HG03565 (cell line): ENCODE measurements at regions not wholly inside any gene's neighbourhood (a gene's known extent, or its start where the extent isn't known, plus 50 kb on each side); places are given as distances from the start of the nearest gene placed in this dataset.
"Not testable (repeated sequence)": the region's sequence is repeated elsewhere in the genome, so short reads cannot be mapped to it uniquely, and the experiment has no call there.

Source experiments
- ATAC-seq: cut with Tn5 transposase; IDR thresholded peaks from one replicate; pipeline ENCODE4 v1.9.1; 2021; ENCODE audit warnings: mild to moderate bottlenecking, moderate library complexity; ENCODE audit not compliant: unreplicated experiment

DNA sequence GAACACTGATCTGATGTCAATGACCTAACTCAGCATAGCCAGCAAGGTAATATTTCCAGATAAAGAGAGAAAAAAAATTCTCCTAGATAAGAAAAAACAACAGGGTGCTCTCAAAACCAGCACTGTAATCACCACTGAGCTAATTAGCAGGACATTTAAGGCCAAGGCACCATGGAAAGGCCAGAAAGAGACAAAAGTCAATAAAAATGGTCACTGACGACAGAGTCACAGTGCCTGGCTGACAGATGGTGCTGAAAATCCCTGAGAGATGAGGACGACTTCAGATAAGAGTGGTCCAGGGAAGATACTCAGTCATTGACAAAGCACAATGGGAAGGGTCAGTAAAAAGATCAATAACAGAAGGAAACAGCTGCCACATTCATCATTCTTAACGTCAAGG, 186.7 kb downstream of the SPATA31A6 start:
- ATAC-seq: not testable (repeated sequence)

GRCh38 chr9:42371417-42371816, 188.0 kb downstream of the SPATA31A6 start:
- not testable (repeated sequence) for ATAC-seq

DNA sequence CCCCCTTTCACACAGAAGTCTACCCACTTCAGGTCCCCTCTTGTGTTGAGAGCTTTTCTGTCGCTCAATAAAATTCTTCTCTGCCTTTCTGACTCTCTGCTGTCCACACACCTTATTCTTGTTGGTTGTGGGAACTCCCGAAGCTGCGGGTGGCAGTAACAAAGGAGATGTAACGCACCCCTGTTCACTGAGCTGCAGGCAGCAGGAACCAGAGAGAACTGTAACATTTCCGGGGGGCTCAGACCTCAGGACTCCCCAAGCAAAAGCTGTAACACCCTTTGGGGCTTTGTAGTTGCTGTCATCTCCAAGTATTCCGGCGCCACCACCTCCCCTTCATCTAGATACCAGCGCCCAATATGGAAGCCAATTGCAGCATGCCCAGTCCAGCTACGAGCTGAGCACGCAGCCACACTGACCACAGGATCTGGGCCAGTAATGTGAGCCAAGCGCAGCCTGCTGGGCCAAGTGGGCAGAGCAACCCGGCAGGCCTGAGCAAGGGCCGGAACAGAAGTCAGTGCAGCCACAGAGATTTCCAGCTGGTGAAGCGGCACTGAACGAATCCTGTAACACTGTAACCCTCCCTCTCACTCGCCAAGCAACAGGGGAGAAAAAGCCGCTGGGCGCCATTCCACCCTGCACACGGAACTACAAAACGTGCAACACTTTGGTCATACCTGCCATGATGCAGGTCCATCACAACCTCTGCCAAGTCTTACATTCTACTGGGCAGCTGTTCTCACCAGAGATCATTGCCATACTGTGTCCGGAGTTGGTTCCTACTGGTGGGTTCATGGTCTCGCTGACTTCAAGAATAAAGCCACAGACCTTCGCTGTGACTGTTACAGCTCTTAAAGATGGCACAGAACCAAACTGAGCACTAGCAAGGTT, 194.3 kb downstream of the SPATA31A6 start:
- ATAC-seq: not testable (repeated sequence)

GRCh38 chr9:42378418-42378815, 195.0 kb downstream of the SPATA31A6 start:
- ATAC-seq: no peak

GRCh38 chr9:42379602-42380001, 196.1 kb downstream of the SPATA31A6 start:
- not testable (repeated sequence) for ATAC-seq

DNA sequence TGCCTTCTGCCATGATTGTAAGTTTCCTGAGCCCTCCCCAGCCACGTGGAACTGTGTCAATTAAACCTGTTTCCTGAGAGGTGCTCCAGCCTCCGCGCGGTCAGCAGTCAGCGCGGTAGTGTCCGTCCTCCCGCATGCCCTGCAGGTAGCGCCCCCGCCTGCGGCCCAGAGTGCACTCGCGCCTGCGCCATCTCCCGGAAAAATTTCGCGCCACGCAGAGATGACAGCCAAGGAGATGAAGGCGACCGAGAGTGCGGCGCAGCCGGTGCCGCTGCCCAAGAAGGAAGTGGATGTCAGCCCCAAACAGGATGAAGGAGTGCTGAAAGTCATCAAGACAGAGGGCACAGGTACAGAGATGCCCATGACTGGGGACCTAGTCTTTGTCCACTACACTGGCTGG, 201.1 kb downstream of the SPATA31A6 start:
- not testable (repeated sequence) for ATAC-seq

DNA sequence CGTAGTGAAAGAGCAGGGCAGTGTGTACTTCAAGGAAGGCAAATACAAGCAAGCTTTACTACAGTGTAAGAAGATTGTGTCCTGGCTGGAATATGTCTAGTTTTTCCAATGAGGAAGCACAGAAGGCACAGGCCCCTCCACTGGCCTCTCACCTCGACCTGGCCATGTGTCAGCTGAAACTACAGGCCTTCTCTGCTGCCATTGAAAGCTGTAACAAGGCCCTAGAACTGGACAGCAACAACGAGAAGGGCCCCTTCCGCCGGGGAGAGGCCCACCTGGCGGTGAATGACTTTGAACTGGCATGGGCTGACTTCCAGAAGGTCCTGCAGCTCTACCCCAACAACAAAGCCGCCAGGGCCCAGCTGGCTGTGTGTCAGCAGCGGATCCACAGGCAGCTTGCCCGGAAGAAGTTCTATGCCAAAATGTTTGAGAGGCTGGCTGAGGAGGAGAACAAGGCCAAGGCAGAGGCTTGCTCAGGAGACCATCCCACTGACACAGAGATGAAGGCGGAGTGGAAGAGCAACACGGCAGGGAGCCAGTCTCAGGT, 202.2 kb downstream of the SPATA31A6 start:
- ATAC-seq: not testable (repeated sequence)

- ATAC-seq: no peak
These were observed 203.0 kb downstream of the SPATA31A6 start for GRCh38 chr9:42386477-42386876.

DNA sequence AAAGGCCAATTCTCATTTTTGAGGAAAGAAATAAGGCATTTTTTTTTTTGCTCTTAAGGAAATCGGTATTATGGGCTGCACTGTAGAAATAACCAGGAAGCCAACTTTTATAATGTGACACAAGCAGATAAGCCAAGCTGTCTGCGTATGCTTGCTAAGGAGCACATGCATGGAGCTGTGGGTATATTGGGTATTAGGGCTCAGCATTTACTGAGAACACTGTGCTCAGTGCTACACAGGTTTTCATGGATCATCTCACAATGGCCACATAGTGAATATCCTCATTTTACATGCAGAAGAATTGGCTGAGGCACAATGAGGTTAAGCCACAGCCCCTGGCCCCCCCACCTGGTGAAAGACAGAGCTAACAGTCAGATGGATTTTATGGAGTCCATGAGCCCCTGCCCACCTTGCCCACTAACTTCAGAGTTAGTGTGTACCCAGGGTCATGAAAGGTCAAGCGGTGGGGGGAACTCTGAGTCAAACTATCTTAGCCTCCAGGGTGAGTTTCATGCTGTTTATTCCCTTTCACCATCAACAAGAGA, 204.8 kb downstream of the SPATA31A6 start:
- no peak for ATAC-seq

DNA sequence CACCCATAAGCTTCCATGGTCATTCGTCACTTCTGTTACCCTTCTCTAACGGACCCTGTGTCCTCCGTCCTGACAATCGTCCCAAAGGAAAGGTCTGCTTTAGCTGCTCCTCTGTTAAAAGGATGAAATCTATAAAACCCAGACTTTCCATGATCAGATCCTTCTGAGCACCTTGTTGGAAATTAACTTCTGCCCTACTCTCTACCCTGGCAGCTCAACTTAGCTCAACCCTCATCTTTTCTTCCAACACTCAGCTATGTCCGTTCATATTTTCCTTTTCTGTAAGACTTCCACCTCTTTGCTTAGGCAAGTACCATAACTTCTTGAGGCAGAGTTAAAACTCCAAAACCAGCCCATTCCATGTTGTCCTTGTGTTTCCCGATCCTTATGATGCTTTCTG, 205.4 kb downstream of the SPATA31A6 start:
- ATAC-seq: no peak

DNA sequence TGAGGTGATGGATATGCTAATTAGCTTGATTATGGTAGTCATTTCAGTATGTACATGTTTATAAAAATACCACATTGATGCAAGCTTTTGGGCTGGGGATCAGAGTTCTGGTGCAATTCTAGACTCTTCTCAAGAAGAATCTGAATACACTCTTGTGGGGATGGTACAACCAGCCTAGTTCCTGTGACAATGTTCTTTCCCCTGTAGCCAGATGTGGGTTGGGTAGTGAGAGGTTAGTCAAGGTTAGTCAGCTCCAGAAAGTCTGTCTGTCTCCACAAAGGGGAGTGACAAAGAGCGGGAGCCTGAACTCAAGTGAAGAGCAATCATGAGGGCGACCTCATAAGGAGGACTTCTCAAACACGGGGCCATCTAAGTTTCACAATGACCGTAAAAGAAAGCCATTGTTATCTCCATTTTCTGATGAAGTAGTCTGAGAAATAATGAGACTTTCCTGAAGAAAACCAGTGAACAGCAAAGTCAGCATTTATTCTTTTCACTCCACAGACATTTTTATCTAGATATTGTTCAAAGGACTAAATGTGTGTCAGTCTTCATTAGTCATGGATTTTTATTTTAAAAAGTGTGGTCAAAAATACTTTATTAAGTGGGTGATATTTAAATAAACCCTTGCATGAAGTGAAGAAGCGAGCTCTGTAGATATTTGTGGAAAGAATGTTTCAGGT, 209.5 kb downstream of the SPATA31A6 start:
- ATAC-seq: peak; percentile 42

GRCh38 chr9:42396318-42396717, 212.9 kb downstream of the SPATA31A6 start:
- no peak for ATAC-seq

GRCh38 chr9:42397336-42397735, 213.9 kb downstream of the SPATA31A6 start:
- not testable (repeated sequence) for ATAC-seq

GRCh38 chr9:42402919-42403318, 219.5 kb downstream of the SPATA31A6 start:
- not testable (repeated sequence) for ATAC-seq

- not testable (repeated sequence) for ATAC-seq
These were observed 226.1 kb downstream of the SPATA31A6 start for GRCh38 chr9:42409581-42409980.

DNA sequence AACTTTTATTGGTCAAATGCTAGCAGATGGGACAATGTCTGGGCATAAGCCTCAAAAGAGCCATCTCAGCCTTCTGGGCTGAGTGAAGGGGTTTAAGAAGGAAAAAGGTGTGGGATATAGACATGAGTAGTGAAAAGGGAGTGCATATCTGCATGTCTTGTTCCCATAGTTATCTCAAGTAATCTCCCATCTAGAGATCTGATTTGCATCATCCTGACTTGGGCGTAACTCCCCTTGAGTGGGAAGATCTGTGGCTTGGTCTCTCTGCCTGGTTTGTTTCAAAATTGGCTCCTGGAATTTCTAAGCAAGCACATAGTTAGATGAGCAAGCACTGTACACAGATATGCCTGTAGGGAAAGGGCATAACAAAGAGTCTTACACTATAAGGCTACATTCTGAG, 228.9 kb downstream of the SPATA31A6 start:
- not testable (repeated sequence) for ATAC-seq

DNA sequence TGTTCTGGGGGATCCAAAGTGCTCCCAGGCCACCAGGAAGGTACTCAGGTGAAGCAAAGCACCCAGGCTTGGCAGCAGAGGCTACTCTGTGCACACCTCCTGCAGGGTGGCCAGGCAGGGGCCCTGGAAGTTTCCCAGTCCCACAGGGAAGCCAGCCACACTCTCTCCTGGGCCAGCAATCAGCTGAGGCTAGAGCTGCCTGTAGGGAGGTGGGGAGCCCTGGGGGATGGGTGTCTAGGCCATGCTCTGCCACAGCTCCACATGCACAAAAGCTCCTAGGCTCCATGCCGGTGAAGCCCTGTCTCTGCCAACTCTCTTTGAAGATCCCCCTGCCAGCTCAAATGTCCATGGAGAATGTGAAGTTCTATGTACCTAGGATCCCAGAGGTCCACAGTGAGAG, 231.4 kb downstream of the SPATA31A6 start:
- ATAC-seq: not testable (repeated sequence)

DNA sequence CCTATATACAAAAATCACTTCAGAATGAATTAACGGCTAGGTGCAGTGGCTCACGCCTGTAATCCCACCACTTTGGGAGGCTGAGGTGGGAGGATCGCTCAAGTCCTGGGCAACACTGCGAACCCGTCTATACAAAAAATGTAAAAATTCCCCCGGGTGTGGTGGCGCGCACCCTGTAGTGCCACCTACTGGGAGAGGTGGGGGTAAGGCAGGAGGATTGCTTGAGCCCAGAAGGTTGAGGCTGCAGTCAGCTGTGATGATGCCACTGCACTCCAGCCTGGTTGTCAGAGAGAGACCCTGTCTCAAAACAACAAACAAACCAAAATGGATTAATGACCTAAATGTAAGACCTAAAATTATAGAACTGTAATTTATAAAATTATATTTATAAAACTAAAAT, 236.2 kb downstream of the SPATA31A6 start:
- ATAC-seq: not testable (repeated sequence)

DNA sequence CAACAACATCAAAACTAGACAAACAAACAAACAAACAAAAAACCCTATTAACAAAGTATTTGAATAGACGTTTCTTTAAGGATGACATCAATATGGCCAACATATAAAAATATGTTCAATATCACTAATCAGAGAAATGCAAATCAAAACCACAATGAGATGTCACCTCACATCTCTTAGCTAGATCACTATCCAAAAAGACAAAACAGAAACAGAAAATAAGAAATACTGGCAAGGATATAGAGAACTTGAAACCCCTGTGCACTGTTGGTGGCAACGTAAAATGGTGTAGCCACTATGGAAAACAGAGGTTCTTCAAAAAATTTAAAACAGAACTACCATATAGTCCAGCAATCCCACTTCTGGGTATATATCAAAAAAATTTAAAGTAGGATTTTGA, 236.9 kb downstream of the SPATA31A6 start:
- ATAC-seq: peak; percentile 67

DNA sequence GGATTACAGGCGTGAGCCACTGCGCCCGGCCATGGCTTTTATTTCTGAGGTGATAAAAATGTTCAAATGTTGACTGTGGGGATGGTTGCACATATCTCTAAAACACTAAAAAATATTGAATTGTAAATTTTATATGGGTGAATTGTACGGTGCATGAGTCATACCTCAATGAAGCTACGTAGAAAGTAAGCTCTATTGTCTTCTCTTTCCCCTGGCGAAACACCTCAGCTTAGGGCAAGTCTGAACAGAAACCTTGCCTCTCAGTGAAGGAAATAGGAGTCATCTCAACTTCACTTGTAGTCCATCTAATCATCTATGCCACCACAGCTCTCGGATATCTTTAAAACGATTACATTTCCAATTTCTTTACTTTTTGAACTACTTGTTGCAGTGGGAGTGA, 238.2 kb downstream of the SPATA31A6 start:
- not testable (repeated sequence) for ATAC-seq
